GM23338 (cell line): ENCODE measurements at regions not wholly inside any gene's neighbourhood (a gene's known extent, or its start where the extent isn't known, plus 50 kb on each side); places are given as distances from the start of the nearest gene placed in this dataset.

Source experiments
- ETS1 ChIP-seq: IDR thresholded peaks from 2 replicates; pipeline ENCODE4 v1.6.1; 2016; ENCODE audit warnings: antibody characterized with exemption
- POLR2AphosphoS5 ChIP-seq: IDR thresholded peaks from 2 replicates; pipeline ENCODE4 v1.6.1; 2016; ENCODE audit warnings: antibody characterized with exemption, low read depth
- REST ChIP-seq: IDR thresholded peaks from one replicate; pipeline ENCODE4 v1.6.1; 2018; ENCODE audit warnings: antibody characterized with exemption; ENCODE audit not compliant: unreplicated experiment
- ZNF331 ChIP-seq: fragments of 250-450 bp; sonication (Bioruptor Pico); IDR thresholded peaks from 2 replicates; pipeline ENCODE4 v1.5.0; 2020; ENCODE audit warnings: low read depth, mild to moderate bottlenecking, moderate library complexity
- TF ChIP-seq, protein P1 (sequence below): fragments of 250-450 bp; sonication (Bioruptor Pico); IDR thresholded peaks from 2 replicates; pipeline ENCODE4 v1.5.0; 2020; ENCODE audit warnings: mild to moderate bottlenecking, moderate library complexity
- TF ChIP-seq, protein P2 (sequence below), 2 experiments: fragments of 200-600 bp in 1 of 2; sonication (generic) in 1 of 2; conservative IDR thresholded peaks; 2 replicates each; pipeline versions ENCODE4 v1.5.1 to v1.6.1; 2016 to 2017; ENCODE audit warnings: antibody characterized with exemption in 2 of 2, low read depth in 2 of 2, mild to moderate bottlenecking in 2 of 2, moderate library complexity in 1 of 2

- TF ChIP-seq, protein P1, sequence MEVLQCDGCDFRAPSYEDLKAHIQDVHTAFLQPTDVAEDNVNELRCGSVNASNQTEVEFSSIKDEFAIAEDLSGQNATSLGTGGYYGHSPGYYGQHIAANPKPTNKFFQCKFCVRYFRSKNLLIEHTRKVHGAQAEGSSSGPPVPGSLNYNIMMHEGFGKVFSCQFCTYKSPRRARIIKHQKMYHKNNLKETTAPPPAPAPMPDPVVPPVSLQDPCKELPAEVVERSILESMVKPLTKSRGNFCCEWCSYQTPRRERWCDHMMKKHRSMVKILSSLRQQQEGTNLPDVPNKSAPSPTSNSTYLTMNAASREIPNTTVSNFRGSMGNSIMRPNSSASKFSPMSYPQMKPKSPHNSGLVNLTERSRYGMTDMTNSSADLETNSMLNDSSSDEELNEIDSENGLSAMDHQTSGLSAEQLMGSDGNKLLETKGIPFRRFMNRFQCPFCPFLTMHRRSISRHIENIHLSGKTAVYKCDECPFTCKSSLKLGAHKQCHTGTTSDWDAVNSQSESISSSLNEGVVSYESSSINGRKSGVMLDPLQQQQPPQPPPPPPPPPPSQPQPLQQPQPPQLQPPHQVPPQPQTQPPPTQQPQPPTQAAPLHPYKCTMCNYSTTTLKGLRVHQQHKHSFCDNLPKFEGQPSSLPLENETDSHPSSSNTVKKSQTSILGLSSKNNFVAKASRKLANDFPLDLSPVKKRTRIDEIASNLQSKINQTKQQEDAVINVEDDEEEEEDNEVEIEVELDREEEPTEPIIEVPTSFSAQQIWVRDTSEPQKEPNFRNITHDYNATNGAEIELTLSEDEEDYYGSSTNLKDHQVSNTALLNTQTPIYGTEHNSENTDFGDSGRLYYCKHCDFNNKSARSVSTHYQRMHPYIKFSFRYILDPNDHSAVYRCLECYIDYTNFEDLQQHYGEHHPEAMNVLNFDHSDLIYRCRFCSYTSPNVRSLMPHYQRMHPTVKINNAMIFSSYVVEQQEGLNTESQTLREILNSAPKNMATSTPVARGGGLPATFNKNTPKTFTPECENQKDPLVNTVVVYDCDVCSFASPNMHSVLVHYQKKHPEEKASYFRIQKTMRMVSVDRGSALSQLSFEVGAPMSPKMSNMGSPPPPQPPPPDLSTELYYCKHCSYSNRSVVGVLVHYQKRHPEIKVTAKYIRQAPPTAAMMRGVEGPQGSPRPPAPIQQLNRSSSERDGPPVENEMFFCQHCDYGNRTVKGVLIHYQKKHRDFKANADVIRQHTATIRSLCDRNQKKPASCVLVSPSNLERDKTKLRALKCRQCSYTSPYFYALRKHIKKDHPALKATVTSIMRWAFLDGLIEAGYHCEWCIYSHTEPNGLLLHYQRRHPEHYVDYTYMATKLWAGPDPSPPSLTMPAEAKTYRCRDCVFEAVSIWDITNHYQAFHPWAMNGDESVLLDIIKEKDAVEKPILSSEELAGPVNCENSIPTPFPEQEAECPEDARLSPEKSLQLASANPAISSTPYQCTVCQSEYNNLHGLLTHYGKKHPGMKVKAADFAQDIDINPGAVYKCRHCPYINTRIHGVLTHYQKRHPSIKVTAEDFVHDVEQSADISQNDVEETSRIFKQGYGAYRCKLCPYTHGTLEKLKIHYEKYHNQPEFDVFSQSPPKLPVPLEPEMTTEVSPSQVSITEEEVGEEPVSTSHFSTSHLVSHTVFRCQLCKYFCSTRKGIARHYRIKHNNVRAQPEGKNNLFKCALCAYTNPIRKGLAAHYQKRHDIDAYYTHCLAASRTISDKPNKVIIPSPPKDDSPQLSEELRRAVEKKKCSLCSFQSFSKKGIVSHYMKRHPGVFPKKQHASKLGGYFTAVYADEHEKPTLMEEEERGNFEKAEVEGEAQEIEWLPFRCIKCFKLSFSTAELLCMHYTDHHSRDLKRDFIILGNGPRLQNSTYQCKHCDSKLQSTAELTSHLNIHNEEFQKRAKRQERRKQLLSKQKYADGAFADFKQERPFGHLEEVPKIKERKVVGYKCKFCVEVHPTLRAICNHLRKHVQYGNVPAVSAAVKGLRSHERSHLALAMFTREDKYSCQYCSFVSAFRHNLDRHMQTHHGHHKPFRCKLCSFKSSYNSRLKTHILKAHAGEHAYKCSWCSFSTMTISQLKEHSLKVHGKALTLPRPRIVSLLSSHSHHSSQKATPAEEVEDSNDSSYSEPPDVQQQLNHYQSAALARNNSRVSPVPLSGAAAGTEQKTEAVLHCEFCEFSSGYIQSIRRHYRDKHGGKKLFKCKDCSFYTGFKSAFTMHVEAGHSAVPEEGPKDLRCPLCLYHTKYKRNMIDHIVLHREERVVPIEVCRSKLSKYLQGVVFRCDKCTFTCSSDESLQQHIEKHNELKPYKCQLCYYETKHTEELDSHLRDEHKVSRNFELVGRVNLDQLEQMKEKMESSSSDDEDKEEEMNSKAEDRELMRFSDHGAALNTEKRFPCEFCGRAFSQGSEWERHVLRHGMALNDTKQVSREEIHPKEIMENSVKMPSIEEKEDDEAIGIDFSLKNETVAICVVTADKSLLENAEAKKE = no peak
- TF ChIP-seq REST = no peak
- TF ChIP-seq ZNF331 = no peak
- no peak for TF ChIP-seq POLR2AphosphoS5
- TF ChIP-seq ETS1 = no peak
- TF ChIP-seq, protein P2, sequence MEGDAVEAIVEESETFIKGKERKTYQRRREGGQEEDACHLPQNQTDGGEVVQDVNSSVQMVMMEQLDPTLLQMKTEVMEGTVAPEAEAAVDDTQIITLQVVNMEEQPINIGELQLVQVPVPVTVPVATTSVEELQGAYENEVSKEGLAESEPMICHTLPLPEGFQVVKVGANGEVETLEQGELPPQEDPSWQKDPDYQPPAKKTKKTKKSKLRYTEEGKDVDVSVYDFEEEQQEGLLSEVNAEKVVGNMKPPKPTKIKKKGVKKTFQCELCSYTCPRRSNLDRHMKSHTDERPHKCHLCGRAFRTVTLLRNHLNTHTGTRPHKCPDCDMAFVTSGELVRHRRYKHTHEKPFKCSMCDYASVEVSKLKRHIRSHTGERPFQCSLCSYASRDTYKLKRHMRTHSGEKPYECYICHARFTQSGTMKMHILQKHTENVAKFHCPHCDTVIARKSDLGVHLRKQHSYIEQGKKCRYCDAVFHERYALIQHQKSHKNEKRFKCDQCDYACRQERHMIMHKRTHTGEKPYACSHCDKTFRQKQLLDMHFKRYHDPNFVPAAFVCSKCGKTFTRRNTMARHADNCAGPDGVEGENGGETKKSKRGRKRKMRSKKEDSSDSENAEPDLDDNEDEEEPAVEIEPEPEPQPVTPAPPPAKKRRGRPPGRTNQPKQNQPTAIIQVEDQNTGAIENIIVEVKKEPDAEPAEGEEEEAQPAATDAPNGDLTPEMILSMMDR (conservative IDR thresholded peaks at IDR 0.05; ENCODE audit: low read depth in 2 of 2) = no peak
These were observed 296.9 kb upstream of the SALL3 start (continued) for GRCh38 chr18:78682716-78683115.
